ENCODE measurements at regions not wholly inside any gene's neighbourhood (a gene's known extent, or its start where the extent isn't known, plus 50 kb on each side); places are given as distances from the start of the nearest gene placed in this dataset.

DNA sequence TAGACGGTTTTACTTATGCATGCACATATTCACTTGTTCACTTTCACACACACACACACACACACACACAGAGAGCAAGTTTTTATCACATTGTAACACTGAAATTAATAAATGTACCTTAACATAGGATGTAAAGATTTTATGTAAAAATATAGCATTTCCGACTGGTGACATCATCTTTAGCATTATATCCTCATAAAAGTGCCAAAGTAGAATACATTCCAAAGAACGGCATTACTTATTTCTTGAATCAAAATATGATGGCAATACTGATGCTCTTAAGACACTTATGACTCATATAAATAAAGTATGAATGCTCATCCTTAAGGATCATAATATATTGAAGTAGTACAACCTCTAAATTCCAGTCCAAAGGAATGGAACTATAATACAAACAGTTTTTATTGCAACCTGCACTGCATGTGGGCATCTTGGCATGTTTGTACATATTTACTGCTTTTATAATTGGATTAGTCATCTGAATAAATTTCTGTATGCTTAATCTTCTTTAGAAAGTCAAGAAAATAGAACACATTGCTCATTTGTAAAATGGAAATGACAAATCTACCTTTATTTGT is 290.0 kb upstream of the SEMA3A start:
- BruUV-seq (replicated peaks) = no TSS peak
- Histone ChIP-seq H3K9me3 (ENCODE audit: low read length) (no peaks in the 10 kb centered on the region), H3K4me3 (ENCODE audit: low read depth, low read length, poor library complexity, severe bottlenecking) (no peak overlapping the region), H3K4me1 (ENCODE audit: insufficient read depth, low read length, poor library complexity, severe bottlenecking) (no peaks in the 10 kb centered on the region), H3K9me2 (ENCODE audit: insufficient read depth, low read length) (no peaks in the 10 kb centered on the region), H3K27ac (ENCODE audit: low read depth, low read length, poor library complexity, severe bottlenecking) (no peak overlapping the region), H3K4me2 (ENCODE audit: low read length) (no peak overlapping the region), H3K79me2 (ENCODE audit: insufficient read depth, low read depth, low read length) (no peaks in the 10 kb centered on the region), H2AFZ (ENCODE audit: low read length) (no peak overlapping the region), H3K36me3 (ENCODE audit: insufficient read depth, low read length) (no peaks in the 10 kb centered on the region), H4K20me1 (ENCODE audit: insufficient read depth, low read length) (no peaks in the 10 kb centered on the region)
- DNase-seq (ENCODE audit: low spot score) = no peak
- ChIA-PET POLR2A (interaction anchor here (1.0 kb wide), 1 partner anchor 30 kb away, joined by 3 read pairs; no protein-coding TSS in a partner anchor), CTCF (ENCODE audit: unreplicated experiment) (no interaction called here)
- intact Hi-C loops (cut with micrococcal nuclease; ENCODE audit: unreplicated experiment) = no loop called here
- no peak for TF ChIP-seq EZH2phosphoT487 (IDR thresholded peaks at IDR 0.05; ENCODE audit: borderline replicate concordance, low read depth, low read length)
- TF ChIP-seq, protein P1, sequence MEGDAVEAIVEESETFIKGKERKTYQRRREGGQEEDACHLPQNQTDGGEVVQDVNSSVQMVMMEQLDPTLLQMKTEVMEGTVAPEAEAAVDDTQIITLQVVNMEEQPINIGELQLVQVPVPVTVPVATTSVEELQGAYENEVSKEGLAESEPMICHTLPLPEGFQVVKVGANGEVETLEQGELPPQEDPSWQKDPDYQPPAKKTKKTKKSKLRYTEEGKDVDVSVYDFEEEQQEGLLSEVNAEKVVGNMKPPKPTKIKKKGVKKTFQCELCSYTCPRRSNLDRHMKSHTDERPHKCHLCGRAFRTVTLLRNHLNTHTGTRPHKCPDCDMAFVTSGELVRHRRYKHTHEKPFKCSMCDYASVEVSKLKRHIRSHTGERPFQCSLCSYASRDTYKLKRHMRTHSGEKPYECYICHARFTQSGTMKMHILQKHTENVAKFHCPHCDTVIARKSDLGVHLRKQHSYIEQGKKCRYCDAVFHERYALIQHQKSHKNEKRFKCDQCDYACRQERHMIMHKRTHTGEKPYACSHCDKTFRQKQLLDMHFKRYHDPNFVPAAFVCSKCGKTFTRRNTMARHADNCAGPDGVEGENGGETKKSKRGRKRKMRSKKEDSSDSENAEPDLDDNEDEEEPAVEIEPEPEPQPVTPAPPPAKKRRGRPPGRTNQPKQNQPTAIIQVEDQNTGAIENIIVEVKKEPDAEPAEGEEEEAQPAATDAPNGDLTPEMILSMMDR (conservative IDR thresholded peaks at IDR 0.05; ENCODE audit: low read length) = no peak

DNA sequence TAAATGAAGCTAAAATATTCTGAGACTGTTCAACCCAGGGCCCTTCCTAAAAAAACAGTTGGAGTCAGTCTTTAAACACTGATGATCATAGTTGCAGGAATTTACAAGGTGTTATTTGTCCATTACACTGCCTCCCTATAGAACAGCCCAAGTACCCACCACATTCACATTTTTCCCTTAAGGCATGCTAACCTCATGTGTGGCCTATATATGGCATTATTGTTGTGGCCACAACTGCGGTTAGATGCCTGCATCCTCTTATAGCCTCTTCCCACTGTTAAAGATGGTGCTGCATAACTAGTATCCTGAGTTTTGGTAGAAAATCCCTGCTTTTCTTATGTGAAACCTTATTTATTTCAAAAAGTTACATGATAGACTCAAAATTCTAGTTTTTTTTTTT is 287.9 kb upstream of the SEMA3A start:
- ChIA-PET POLR2A (interaction anchor here (0.7 to 0.8 kb wide), 2 partner anchors 9 to 25 kb away, joined by 4 to 5 read pairs; no protein-coding TSS in a partner anchor), CTCF (ENCODE audit: unreplicated experiment) (no interaction called here)
- no peak overlapping the region for H3K4me2 ChIP-seq (ENCODE audit: low read length)
- no peak overlapping the region for H3K27ac ChIP-seq (ENCODE audit: low read depth, low read length, poor library complexity, severe bottlenecking)
- no peaks in the 10 kb centered on the region for H3K79me2 ChIP-seq (ENCODE audit: insufficient read depth, low read depth, low read length)
- no peaks in the 10 kb centered on the region for H3K9me3 ChIP-seq (ENCODE audit: low read length)
- no peak for TF ChIP-seq EZH2phosphoT487 (IDR thresholded peaks at IDR 0.05; ENCODE audit: borderline replicate concordance, low read depth, low read length)
- TF ChIP-seq, protein P1 (conservative IDR thresholded peaks at IDR 0.05; ENCODE audit: low read length) = no peak
- BruUV-seq (replicated peaks) = no TSS peak
- H3K9me2 ChIP-seq (ENCODE audit: insufficient read depth, low read length) = no peaks in the 10 kb centered on the region
- no peaks in the 10 kb centered on the region for H4K20me1 ChIP-seq (ENCODE audit: insufficient read depth, low read length)
- intact Hi-C loops (cut with micrococcal nuclease; ENCODE audit: unreplicated experiment) = no loop called here
- no peaks in the 10 kb centered on the region for H3K4me1 ChIP-seq (ENCODE audit: insufficient read depth, low read length, poor library complexity, severe bottlenecking)
- H3K4me3 ChIP-seq (ENCODE audit: low read depth, low read length, poor library complexity, severe bottlenecking) = no peak overlapping the region
- DNase-seq (ENCODE audit: low spot score) = no peak
- no peaks in the 10 kb centered on the region for H3K36me3 ChIP-seq (ENCODE audit: insufficient read depth, low read length)
- H2AFZ ChIP-seq (ENCODE audit: low read length) = no peak overlapping the region

DNA sequence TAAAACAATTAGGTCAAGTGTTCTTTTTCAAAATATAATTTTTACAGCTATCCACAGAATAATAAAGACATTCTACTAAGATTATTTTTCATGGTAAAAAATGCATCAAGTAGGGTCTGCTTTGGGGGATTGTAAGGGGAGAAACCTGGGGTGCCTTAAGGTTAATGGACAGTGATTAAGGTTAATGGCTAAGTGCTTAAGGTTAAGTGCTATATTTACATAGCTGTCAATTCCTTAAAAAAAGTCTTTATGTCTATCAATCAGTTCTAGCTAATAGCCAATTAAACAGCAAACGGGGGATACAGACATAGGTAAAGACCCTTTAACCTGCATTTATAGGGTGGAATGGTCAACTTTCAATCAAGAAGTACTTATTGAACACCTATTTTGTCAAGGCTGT is 284.5 kb upstream of the SEMA3A start:
- H3K4me1 ChIP-seq (ENCODE audit: insufficient read depth, low read length, poor library complexity, severe bottlenecking) = no peaks in the 10 kb centered on the region
- no peaks in the 10 kb centered on the region for H3K9me3 ChIP-seq (ENCODE audit: low read length)
- H2AFZ ChIP-seq (ENCODE audit: low read length) = no peak overlapping the region
- ChIA-PET POLR2A (interaction anchor here (0.6 to 1.1 kb wide), 2 partner anchors 24 to 96 kb away, joined by 3 read pairs; no protein-coding TSS in a partner anchor), CTCF (ENCODE audit: unreplicated experiment) (no interaction called here)
- TF ChIP-seq, protein P1 (conservative IDR thresholded peaks at IDR 0.05; ENCODE audit: low read length) = no peak
- no peak for TF ChIP-seq EZH2phosphoT487 (IDR thresholded peaks at IDR 0.05; ENCODE audit: borderline replicate concordance, low read depth, low read length)
- H4K20me1 ChIP-seq (ENCODE audit: insufficient read depth, low read length) = no peaks in the 10 kb centered on the region
- H3K79me2 ChIP-seq (ENCODE audit: insufficient read depth, low read depth, low read length) = no peaks in the 10 kb centered on the region
- no peak overlapping the region for H3K4me3 ChIP-seq (ENCODE audit: low read depth, low read length, poor library complexity, severe bottlenecking)
- BruUV-seq (replicated peaks) = no TSS peak
- no peak for DNase-seq (ENCODE audit: low spot score)
- no peaks in the 10 kb centered on the region for H3K36me3 ChIP-seq (ENCODE audit: insufficient read depth, low read length)
- intact Hi-C loops (cut with micrococcal nuclease; ENCODE audit: unreplicated experiment) = no loop called here
- no peak overlapping the region for H3K4me2 ChIP-seq (ENCODE audit: low read length)
- no peak overlapping the region for H3K27ac ChIP-seq (ENCODE audit: low read depth, low read length, poor library complexity, severe bottlenecking)
- no peaks in the 10 kb centered on the region for H3K9me2 ChIP-seq (ENCODE audit: insufficient read depth, low read length)
